Tibial artery (tissue), 4 donors: ENCODE measurements at regions not wholly inside any gene's neighbourhood (a gene's known extent, or its start where the extent isn't known, plus 50 kb on each side); places are given as distances from the start of the nearest gene placed in this dataset.

Source experiments
- DNase-seq, 2 donors: peaks; one replicate each; pipeline ENCODE4 v3.0.0-alpha.2; 2019
- H3K27ac ChIP-seq, 2 donors: fragments of 200-600 bp; sonication (generic) in 1 of 2; 1 replicate in 1 of 2; 2 replicates in 1 of 2; pipeline ENCODE4 v1.5.1; 2018 to 2019; ENCODE audit warnings: mild to moderate bottlenecking in 1 of 2
- H3K27me3 ChIP-seq, 2 donors: fragments of 200-600 bp; sonication (generic) in 1 of 2; one replicate each; pipeline versions ENCODE4 v1.5.1 to v1.6.0; 2016 to 2019
- H3K36me3 ChIP-seq, 3 donors: fragments of 200-600 bp; sonication (generic) in 2 of 3; one replicate each; pipeline ENCODE4 v1.5.1; 2016 to 2019; ENCODE audit warnings: mild to moderate bottlenecking in 2 of 3
- H3K4me1 ChIP-seq, 4 donors: fragments of 200-600 bp; sonication (generic) in 2 of 4; 1 replicate in 3 of 4; 2 replicates in 1 of 4; pipeline ENCODE4 v1.5.1; 2016 to 2019
- H3K4me3 ChIP-seq, 2 donors: fragments of 200-600 bp; sonication (generic) in 1 of 2; 1 replicate in 1 of 2; 2 replicates in 1 of 2; pipeline ENCODE4 v1.5.1; 2018 to 2019; ENCODE audit warnings: mild to moderate bottlenecking in 2 of 2
- H3K9me3 ChIP-seq, 3 donors: fragments of 200-600 bp; sonication (generic) in 1 of 3; one replicate each; pipeline ENCODE4 v1.5.1; 2016 to 2019
- CTCF ChIP-seq, 2 experiments: fragments of 200-600 bp in 1 of 2; fragments of 450-650 bp in 1 of 2; IDR thresholded peaks; one replicate each; pipeline ENCODE4 v1.5.1; 2017 to 2019; ENCODE audit warnings: antibody characterized with exemption in 2 of 2, mild to moderate bottlenecking in 1 of 2, moderate library complexity in 1 of 2
- intact Hi-C: fragments of 100-400 bp; cut with DNase I; formaldehyde crosslinking; loops from one replicate; pipeline ENCODE4 v1.15.0; 2023; ENCODE audit warnings: low total_unique reads

GRCh38 chr1:239555350-239555749 lies 169.0 kb downstream of the CHRM3 start:
- no peak for DNase-seq
- Histone ChIP-seq H3K4me1 (no peaks in the 10 kb centered on the region), H3K27me3 (no peaks in the 10 kb centered on the region), H3K4me3 (no peak overlapping the region), H3K9me3 (no peaks in the 10 kb centered on the region), H3K36me3 (no peaks in the 10 kb centered on the region), H3K27ac (no peak overlapping the region)
- intact Hi-C loops = no loop called here
- no peak for TF ChIP-seq CTCF (IDR thresholded peaks at IDR 0.05)

- no peak for DNase-seq
- Histone ChIP-seq H3K27ac (no peak overlapping the region), H3K27me3 (no peaks in the 10 kb centered on the region), H3K36me3 (no peaks in the 10 kb centered on the region), H3K4me1 (no peaks in the 10 kb centered on the region), H3K4me3 (no peak overlapping the region), H3K9me3 (no peaks in the 10 kb centered on the region)
- intact Hi-C loops = no loop called here
- TF ChIP-seq CTCF (IDR thresholded peaks at IDR 0.05) = no peak
These were observed 172.2 kb downstream of the CHRM3 start for GRCh38 chr1:239558559-239558958.

- TF ChIP-seq CTCF (IDR thresholded peaks at IDR 0.05) = no peak
- DNase-seq = no peak
- Histone ChIP-seq H3K27ac (no peak overlapping the region), H3K9me3 (no peaks in the 10 kb centered on the region), H3K4me1 (no peaks in the 10 kb centered on the region), H3K4me3 (no peak overlapping the region), H3K36me3 (no peaks in the 10 kb centered on the region), H3K27me3 (no peaks in the 10 kb centered on the region)
- intact Hi-C loops = no loop called here
These were observed 172.6 kb downstream of the CHRM3 start for GRCh38 chr1:239558991-239559390.

GRCh38 chr1:239560921-239561320 lies 174.6 kb downstream of the CHRM3 start:
- intact Hi-C loops = no loop called here
- DNase-seq = no peak
- H3K27me3 ChIP-seq = no peaks in the 10 kb centered on the region
- no peak overlapping the region for H3K4me3 ChIP-seq
- H3K9me3 ChIP-seq = no peaks in the 10 kb centered on the region
- no peak for TF ChIP-seq CTCF (IDR thresholded peaks at IDR 0.05)
- no peaks in the 10 kb centered on the region for H3K4me1 ChIP-seq
- H3K27ac ChIP-seq = no peak overlapping the region
- H3K36me3 ChIP-seq = no peaks in the 10 kb centered on the region

- no peaks in the 10 kb centered on the region for H3K27me3 ChIP-seq
- DNase-seq = no peak
- no peak for TF ChIP-seq CTCF (IDR thresholded peaks at IDR 0.05)
- no peak overlapping the region for H3K27ac ChIP-seq
- H3K36me3 ChIP-seq = no peaks in the 10 kb centered on the region
- H3K4me1 ChIP-seq = no peaks in the 10 kb centered on the region
- no peaks in the 10 kb centered on the region for H3K9me3 ChIP-seq
- intact Hi-C loops = no loop called here
- no peak overlapping the region for H3K4me3 ChIP-seq
These were observed 175.7 kb downstream of the CHRM3 start for GRCh38 chr1:239562095-239562494.

GRCh38 chr1:239563681-239564080 lies 177.3 kb downstream of the CHRM3 start:
- intact Hi-C loops = no loop called here
- no peak for TF ChIP-seq CTCF (IDR thresholded peaks at IDR 0.05)
- Histone ChIP-seq H3K36me3 (no peaks in the 10 kb centered on the region), H3K4me3 (no peak overlapping the region), H3K27ac (no peak overlapping the region), H3K4me1 (no peaks in the 10 kb centered on the region), H3K27me3 (no peaks in the 10 kb centered on the region), H3K9me3 (no peaks in the 10 kb centered on the region)
- DNase-seq = no peak
